ENCODE measurements at regions not wholly inside any gene's neighbourhood (a gene's known extent, or its start where the extent isn't known, plus 50 kb on each side); places are given as distances from the start of the nearest gene placed in this dataset.

- peaks cover 0 to 14% (median 3%) of the 10 kb centered on the region in 5 donors for H3K27me3 Mint-ChIP-seq
- DNase-seq (no peak), ATAC-seq (no peak)
- POLR2A ChIA-PET, result no interaction called here
- H3K9me3 Mint-ChIP-seq, result no peaks in the 10 kb centered on the region
- H3K4me3 Mint-ChIP-seq, result no peak overlapping the region
- no peak overlapping the region for H3K27ac Mint-ChIP-seq
- no peaks in the 10 kb centered on the region for H3K36me3 Mint-ChIP-seq
- H3K4me1 Mint-ChIP-seq, result no peaks in the 10 kb centered on the region
These were observed 71.4 kb upstream of the DAP start for GRCh38 chr5:10832421-10832820.

DNA sequence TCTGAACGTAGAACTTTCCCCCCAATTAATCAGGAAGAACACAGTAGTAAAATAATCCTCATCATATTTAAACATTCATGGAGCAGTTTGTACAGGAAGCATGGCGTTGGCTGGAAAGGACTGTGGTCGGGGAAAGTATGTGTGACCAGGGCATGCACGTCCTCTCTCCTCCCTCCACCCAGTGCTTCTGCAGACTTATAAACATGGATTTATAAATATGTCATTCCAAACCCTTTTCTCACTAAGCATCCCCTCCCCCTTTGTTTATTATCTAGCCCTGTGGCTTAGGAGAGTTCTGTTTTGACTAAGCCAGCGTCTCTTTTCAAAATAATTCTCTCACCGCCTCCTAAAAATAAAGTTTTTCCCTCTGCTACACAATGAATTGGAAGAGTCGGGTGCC, 70.4 kb upstream of the DAP start:
- Mint-ChIP-seq H3K27me3 (peaks cover 0 to 14% (median 3%) of the 10 kb centered on the region in 5 donors), H3K36me3 (no peaks in the 10 kb centered on the region), H3K4me1 (no peaks in the 10 kb centered on the region), H3K27ac (no peak overlapping the region), H3K4me3 (no peak overlapping the region), H3K9me3 (no peaks in the 10 kb centered on the region)
- DNase-seq (no peak), ATAC-seq (no peak)
- POLR2A ChIA-PET, result no interaction called here

DNA sequence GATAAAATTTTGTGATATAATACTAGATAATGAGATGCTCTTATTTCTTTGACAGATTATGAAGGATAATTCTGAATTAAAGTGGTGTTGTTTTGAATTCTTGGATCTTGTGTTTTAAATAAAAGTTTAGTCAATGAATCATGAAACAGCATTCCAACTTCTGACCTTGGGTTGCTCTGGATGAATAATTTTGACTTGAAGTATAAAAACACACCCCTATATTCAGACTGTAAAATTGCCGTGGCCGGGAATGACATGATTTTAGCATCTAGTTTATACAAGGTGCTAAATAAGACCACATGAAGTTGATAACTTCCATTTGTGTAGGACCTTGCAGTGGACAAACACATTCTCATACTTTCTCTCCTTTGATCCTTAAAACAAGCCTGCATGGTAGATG, 67.2 kb upstream of the DAP start:
- Mint-ChIP-seq H3K4me1 (no peaks in the 10 kb centered on the region), H3K4me3 (no peak overlapping the region), H3K27me3 (peaks cover 0 to 22% (median 13%) of the 10 kb centered on the region in 5 donors), H3K9me3 (peaks cover 0 to 1% (median 0%) of the 10 kb centered on the region in 9 donors), H3K36me3 (no peaks in the 10 kb centered on the region), H3K27ac (no peak overlapping the region)
- no peak for ATAC-seq
- no peak for DNase-seq
- POLR2A ChIA-PET, result no interaction called here

- Mint-ChIP-seq H3K27ac (peak overlapping the region in 1 of 10 donors; percentile 70), H3K4me3 (no peak overlapping the region), H3K27me3 (peaks cover 6 to 29% (median 19%) of the 10 kb centered on the region in 5 donors), H3K9me3 (peaks cover 0 to 1% (median 0%) of the 10 kb centered on the region in 9 donors), H3K4me1 (no peaks in the 10 kb centered on the region), H3K36me3 (no peaks in the 10 kb centered on the region)
- POLR2A ChIA-PET, result no interaction called here
- DNase-seq, result no peak
- ATAC-seq, result no peak
These were observed 66.5 kb upstream of the DAP start for GRCh38 chr5:10827571-10827970.

GRCh38 chr5:10826971-10827370, 65.9 kb upstream of the DAP start:
- no peaks in the 10 kb centered on the region for H3K36me3 Mint-ChIP-seq
- H3K27ac Mint-ChIP-seq, result no peak overlapping the region
- H3K27me3 Mint-ChIP-seq, result peaks cover 9 to 33% (median 23%) of the 10 kb centered on the region in 5 donors
- ATAC-seq (no peak), DNase-seq (no peak)
- H3K9me3 Mint-ChIP-seq, result peaks cover 0 to 1% (median 0%) of the 10 kb centered on the region in 9 donors
- POLR2A ChIA-PET, result no interaction called here
- no peak overlapping the region for H3K4me3 Mint-ChIP-seq
- no peaks in the 10 kb centered on the region for H3K4me1 Mint-ChIP-seq

GRCh38 chr5:10825897-10826644, 65.0 kb upstream of the DAP start:
- Mint-ChIP-seq H3K4me3 (no peak overlapping the region), H3K9me3 (peaks cover 0 to 1% (median 0%) of the 10 kb centered on the region in 9 donors), H3K27ac (no peak overlapping the region), H3K4me1 (no peaks in the 10 kb centered on the region), H3K36me3 (no peaks in the 10 kb centered on the region), H3K27me3 (peaks cover 11 to 28% (median 26%) of the 10 kb centered on the region in 5 donors)
- DNase-seq (no peak), ATAC-seq (no peak)
- POLR2A ChIA-PET, result no interaction called here

GRCh38 chr5:10812218-10812617, 51.2 kb upstream of the DAP start:
- no peak for DNase-seq
- POLR2A ChIA-PET, result no interaction called here
- Mint-ChIP-seq H3K36me3 (peaks cover 0 to 7% (median 6%) of the 10 kb centered on the region in 3 donors), H3K4me3 (no peak overlapping the region), H3K9me3 (peaks cover 5 to 28% (median 12%) of the 10 kb centered on the region in 9 donors), H3K4me1 (no peaks in the 10 kb centered on the region), H3K27ac (no peak overlapping the region), H3K27me3 (peaks cover 17 to 65% (median 24%) of the 10 kb centered on the region in 5 donors)
- ATAC-seq, result no peak
